ENCODE measurements at regions not wholly inside any gene's neighbourhood (a gene's known extent, or its start where the extent isn't known, plus 50 kb on each side); places are given as distances from the start of the nearest gene placed in this dataset.

DNA sequence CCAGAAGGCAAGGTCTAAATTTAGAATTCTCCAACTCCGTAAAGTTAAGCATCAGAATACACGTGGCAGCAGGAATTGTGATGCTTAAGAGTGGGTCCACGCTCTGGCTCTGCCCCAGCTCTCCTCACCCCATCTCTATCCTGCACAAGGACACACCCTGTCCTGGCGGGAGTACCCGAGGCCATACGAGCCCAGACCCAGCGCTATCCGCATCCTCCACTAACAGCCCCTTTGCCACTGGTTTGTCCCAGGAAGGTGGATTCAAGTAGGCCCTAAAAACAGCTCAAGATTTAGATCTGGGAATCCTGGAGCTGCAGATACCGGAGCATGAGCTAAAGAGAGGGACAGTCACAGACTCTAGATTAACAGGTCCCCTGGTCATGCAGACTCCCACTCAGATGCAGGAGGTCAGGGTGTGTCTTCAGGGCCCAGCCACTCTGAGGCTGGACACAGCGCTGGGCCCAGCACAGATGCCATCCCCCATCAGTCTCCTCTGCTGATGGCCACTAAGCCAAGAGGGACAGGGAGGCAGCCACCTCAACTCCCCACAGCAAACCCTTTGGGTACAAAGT, 393.3 kb downstream of the NPHP4 start:
- Mint-ChIP-seq H3K27me3 (ENCODE audit: low read depth in 3 of 3) (peaks cover 7 to 8% (median 8%) of the 10 kb centered on the region in 3 donors), H3K9me3 (no peaks in the 10 kb centered on the region)
- intact Hi-C loops (cut with micrococcal nuclease): no loop called here

DNA sequence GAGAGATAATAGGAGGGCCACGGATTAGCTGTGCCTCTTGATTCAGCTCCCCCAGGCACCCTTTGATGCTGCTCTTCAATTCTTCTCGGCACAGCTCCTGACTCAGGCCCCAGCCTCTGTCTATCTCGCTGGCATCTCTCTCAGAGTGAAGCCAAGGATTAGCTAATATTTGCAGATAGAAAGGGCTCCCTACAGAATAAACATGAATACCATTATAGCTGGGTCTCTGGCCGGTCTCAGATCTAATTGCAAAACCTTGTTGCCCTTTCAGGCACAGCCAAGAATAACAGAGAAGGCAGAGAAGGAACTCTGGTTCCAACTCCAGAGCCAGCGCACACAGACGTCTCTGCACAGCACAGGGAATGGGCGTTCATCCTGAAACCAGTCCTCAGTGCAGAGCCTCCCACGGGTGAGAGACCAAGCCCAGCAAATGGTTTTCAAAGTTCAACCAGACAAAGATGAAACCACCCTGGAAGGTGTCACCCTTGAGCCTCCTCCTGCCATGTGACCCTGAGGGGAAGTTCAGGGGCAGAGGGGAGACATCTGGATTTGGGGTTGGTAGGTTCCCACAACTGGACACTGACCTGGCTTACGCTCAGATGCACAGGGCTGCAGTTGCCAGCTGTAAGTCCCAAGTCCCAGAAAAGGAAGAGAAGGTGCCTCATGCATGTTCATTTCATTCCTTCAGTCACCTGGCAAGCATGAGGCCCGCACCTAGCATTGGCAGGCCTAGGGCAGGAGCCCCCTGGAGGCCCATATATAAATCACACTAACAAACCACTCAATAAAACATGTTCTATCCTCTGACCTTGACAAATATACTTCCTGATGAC, 394.0 kb downstream of the NPHP4 start:
- no peaks in the 10 kb centered on the region for H3K36me3 ChIP-seq (replicated peaks in 1 of 2; ENCODE audit: control insufficient read depth in 1 of 2, insufficient read depth in 2 of 2, low read length in 2 of 2)
- no peak overlapping the region for H3K4me3 ChIP-seq (replicated peaks in 1 of 3; ENCODE audit: low read depth in 2 of 3, low read length in 3 of 3)
- H2AFZ ChIP-seq (ENCODE audit: insufficient read depth, low read depth, low read length, poor library complexity, severe bottlenecking): no peak overlapping the region
- no peaks in the 10 kb centered on the region for H3K36me3 Mint-ChIP-seq
- no peaks in the 10 kb centered on the region for H3K27me3 ChIP-seq (ENCODE audit: control insufficient read depth in 2 of 2, insufficient read depth in 2 of 2, low read length in 2 of 2)
- H3K27ac ChIP-seq (ENCODE audit: low read depth in 1 of 2, low read length in 2 of 2): no peak overlapping the region
- intact Hi-C loops (cut with micrococcal nuclease): no loop called here
- H3K27ac Mint-ChIP-seq: no peak overlapping the region
- no peaks in the 10 kb centered on the region for H3K4me1 ChIP-seq (ENCODE audit: control insufficient read depth in 1 of 2, insufficient read depth in 2 of 2, low read length in 2 of 2)
- no peaks in the 10 kb centered on the region for H3K9me3 ChIP-seq (replicated peaks in 1 of 2; ENCODE audit: control insufficient read depth in 1 of 2, insufficient read depth in 1 of 2, low read length in 2 of 2)
- H3K4me2 ChIP-seq (replicated peaks; ENCODE audit: extremely low read depth, low read length, poor library complexity, severe bottlenecking): no peak overlapping the region
- no peaks in the 10 kb centered on the region for H4K20me1 ChIP-seq (ENCODE audit: insufficient read depth, low read length)
- no peaks in the 10 kb centered on the region for H3K79me2 ChIP-seq (ENCODE audit: insufficient read depth, low read length)
- no peak overlapping the region for H3K4me3 Mint-ChIP-seq
- no peak overlapping the region for H3K9ac ChIP-seq (ENCODE audit: insufficient read depth, low read length, poor library complexity, severe bottlenecking)
- peaks cover 4 to 7% (median 5%) of the 10 kb centered on the region in 3 donors for H3K27me3 Mint-ChIP-seq (ENCODE audit: low read depth in 3 of 3)
- no peaks in the 10 kb centered on the region for H3K4me1 Mint-ChIP-seq
- TF ChIP-seq, protein P1, sequence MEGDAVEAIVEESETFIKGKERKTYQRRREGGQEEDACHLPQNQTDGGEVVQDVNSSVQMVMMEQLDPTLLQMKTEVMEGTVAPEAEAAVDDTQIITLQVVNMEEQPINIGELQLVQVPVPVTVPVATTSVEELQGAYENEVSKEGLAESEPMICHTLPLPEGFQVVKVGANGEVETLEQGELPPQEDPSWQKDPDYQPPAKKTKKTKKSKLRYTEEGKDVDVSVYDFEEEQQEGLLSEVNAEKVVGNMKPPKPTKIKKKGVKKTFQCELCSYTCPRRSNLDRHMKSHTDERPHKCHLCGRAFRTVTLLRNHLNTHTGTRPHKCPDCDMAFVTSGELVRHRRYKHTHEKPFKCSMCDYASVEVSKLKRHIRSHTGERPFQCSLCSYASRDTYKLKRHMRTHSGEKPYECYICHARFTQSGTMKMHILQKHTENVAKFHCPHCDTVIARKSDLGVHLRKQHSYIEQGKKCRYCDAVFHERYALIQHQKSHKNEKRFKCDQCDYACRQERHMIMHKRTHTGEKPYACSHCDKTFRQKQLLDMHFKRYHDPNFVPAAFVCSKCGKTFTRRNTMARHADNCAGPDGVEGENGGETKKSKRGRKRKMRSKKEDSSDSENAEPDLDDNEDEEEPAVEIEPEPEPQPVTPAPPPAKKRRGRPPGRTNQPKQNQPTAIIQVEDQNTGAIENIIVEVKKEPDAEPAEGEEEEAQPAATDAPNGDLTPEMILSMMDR (IDR thresholded peaks at IDR 0.05): no peak
- no peak for DNase-seq
- H3K9me3 Mint-ChIP-seq: peaks cover 0 to 2% (median 0%) of the 10 kb centered on the region in 7 donors
- WGBS (ENCODE audit: insufficient coverage): 84% methylated on average over 6 of the region's 10 CpGs

More for the DNA sequence above, 393.3 kb downstream of the NPHP4 start:
- no peaks in the 10 kb centered on the region for H4K20me1 ChIP-seq (ENCODE audit: insufficient read depth, low read length)
- no peaks in the 10 kb centered on the region for H3K4me1 ChIP-seq (ENCODE audit: control insufficient read depth in 1 of 2, insufficient read depth in 2 of 2, low read length in 2 of 2)
- no peaks in the 10 kb centered on the region for H3K27me3 ChIP-seq (ENCODE audit: control insufficient read depth in 2 of 2, insufficient read depth in 2 of 2, low read length in 2 of 2)
- no peak overlapping the region for H3K27ac ChIP-seq (ENCODE audit: low read depth in 1 of 2, low read length in 2 of 2)
- DNase-seq: no peak
- no peaks in the 10 kb centered on the region for H3K36me3 ChIP-seq (replicated peaks in 1 of 2; ENCODE audit: control insufficient read depth in 1 of 2, insufficient read depth in 2 of 2, low read length in 2 of 2)
- Mint-ChIP-seq H3K27ac (no peak overlapping the region), H3K4me3 (no peak overlapping the region), H3K36me3 (no peaks in the 10 kb centered on the region), H3K4me1 (no peaks in the 10 kb centered on the region)
- no peaks in the 10 kb centered on the region for H3K79me2 ChIP-seq (ENCODE audit: insufficient read depth, low read length)
- WGBS (ENCODE audit: insufficient coverage): 87% methylated on average over 2 of the region's 10 CpGs
- H3K4me3 ChIP-seq (replicated peaks in 1 of 3; ENCODE audit: low read depth in 2 of 3, low read length in 3 of 3): no peak overlapping the region
- no peak overlapping the region for H3K4me2 ChIP-seq (replicated peaks; ENCODE audit: extremely low read depth, low read length, poor library complexity, severe bottlenecking)
- TF ChIP-seq, protein P1 (IDR thresholded peaks at IDR 0.05): no peak
- H3K9me3 ChIP-seq (replicated peaks in 1 of 2; ENCODE audit: control insufficient read depth in 1 of 2, insufficient read depth in 1 of 2, low read length in 2 of 2): no peaks in the 10 kb centered on the region
- H2AFZ ChIP-seq (ENCODE audit: insufficient read depth, low read depth, low read length, poor library complexity, severe bottlenecking): no peak overlapping the region
- no peak overlapping the region for H3K9ac ChIP-seq (ENCODE audit: insufficient read depth, low read length, poor library complexity, severe bottlenecking)
